Ureter (tissue), 1 donor: ENCODE measurements at regions not wholly inside any gene's neighbourhood (a gene's known extent, or its start where the extent isn't known, plus 50 kb on each side); places are given as distances from the start of the nearest gene placed in this dataset.
"Not testable (repeated sequence)": the region's sequence is repeated elsewhere in the genome, so short reads cannot be mapped to it uniquely, and the experiment has no call there.

Source experiments
- DNase-seq: peaks from one replicate; pipeline ENCODE4 v3.0.0-alpha.2; 2020; ENCODE audit warnings: low spot score
- donor health status: DM: yes; HTN: yes; CAD: no.

DNA sequence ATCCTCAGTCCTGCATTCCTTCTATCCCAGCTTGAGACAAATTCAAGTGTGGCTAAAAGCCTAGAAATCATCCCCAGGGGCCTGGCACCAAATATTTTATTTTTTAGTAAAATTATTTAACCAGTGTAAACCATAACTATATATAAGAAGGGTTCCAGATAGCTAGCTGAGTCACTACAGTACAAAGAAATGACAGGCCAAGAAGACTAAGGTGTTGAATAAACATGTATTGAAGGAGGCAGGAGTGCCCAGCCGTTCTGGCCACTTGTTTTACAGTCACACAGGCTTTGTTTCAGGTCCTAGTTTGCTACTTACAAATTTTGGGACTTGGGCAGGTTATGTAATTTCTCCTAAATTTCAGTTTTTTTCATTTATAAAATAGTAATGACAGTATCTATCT is 225.9 kb upstream of the PITX2 start:
- no peak for DNase-seq

DNA sequence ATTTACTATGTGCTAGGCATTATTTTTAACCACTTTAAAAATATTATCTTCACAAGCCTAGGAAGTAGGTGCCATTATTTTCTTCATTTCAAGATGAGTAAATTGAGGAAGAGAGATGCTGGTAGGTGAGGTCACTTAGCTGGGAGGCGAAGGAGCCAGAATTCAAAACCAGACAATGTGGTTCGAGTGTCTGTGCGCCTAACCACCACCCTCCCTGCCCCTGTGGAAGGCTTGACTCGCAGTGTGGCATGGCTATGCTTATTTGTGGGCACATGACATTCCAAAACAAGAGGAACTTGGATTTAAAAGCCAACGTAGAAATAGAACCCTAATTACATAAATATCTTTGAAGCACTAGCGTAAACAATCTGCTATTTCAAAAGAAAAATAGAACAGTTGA is 226.6 kb upstream of the PITX2 start:
- no peak for DNase-seq

DNA sequence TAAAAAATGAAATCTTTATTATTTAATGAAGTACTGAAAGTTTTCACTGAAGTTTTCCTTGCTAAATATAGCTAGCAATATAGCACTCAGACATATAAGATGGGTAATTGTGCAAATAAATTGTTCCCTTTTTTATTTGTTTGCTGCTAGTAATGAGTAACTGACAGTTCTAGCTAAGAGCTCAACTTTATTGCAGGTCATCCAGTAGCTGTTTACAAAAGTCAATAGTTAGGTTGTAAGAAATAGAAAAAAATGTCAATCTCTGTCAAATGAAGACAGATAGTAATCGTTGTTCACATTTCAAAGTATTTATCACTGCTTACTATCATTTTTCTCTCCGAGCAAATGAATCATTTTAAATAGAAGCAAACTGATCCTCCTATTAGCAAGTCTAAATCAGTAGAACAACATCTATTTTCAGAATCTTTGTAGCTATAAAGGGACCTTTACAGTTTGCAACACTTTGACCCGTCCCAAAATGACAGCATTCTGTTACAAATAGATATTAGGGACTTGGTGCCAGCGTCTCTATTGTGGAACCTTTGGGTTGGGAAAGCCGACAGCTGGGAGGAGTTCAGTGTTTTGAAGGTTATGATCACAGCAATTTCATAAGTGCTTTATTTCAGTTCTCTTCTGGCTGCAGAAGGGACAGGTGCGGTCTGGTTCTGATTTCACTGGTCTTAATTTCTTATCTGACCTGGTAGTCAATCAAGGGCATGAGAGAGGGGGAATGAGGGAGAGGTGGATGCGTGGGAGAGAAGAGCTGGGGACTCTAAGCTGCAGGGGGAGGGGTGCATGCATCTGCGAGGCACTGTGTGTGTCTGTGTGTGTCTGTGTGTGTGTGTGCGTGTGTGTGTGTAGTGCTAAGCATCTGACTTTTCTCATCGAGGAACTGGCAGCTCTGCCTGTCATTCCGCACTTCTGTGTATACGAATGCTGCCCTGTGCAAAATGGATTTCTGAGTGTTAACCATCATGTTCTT is 227.9 kb upstream of the PITX2 start:
- DNase-seq = no peak

DNA sequence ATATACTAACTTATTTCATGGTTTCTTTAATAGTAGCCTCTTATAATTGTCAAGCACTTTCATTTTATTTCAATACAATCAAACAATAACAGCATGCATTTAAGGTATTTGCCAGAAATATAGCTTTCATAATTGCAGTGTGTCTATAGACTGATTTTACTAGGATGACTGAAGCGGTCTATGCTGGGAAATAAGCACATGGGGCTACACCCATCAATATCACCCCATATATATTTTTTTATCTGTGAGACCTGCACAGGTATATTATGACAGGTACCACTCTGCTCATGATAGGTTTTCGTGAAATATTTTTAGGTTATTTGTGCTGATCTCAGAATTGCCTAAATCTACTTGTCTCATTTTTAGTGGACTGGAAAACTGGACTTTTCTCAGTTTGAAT is 229.1 kb upstream of the PITX2 start:
- no peak for DNase-seq

DNA sequence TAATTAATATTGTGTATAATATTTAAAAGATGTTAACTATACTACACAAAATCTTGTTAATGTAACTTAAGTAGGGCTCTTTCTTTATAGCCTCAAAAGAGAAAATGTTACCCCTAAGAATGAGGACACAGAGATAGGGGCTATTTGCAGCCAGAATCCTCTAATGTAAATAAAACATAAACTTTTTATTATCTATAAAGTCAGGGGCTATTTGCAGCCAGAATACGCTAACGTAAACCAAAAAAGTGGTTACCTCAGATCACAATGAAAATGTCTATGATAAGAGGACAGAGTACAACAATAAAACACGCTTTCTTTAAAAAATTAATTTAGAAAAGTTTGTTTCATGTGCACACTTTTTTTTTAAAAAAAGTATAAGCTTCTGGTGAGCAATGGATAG is 229.9 kb upstream of the PITX2 start:
- DNase-seq = no peak

DNA sequence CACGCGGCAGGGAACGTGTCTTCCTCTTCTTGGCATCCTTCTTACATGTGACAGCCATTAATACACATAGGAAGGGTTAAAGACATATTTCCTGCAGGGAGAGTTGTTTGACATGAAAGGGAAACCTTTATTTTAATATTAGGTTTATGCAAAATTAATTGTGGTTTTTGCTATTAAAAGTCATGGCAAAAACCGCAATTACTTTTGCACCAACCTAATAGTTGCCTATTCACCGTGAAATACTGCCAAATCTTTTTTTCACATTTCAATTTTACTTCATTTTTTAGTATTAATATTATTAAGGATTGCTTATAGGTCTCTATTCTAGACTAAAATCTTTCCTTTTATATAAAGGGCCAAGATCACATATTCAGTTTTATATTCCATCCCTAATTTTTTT is 230.4 kb upstream of the PITX2 start:
- DNase-seq = no peak

DNA sequence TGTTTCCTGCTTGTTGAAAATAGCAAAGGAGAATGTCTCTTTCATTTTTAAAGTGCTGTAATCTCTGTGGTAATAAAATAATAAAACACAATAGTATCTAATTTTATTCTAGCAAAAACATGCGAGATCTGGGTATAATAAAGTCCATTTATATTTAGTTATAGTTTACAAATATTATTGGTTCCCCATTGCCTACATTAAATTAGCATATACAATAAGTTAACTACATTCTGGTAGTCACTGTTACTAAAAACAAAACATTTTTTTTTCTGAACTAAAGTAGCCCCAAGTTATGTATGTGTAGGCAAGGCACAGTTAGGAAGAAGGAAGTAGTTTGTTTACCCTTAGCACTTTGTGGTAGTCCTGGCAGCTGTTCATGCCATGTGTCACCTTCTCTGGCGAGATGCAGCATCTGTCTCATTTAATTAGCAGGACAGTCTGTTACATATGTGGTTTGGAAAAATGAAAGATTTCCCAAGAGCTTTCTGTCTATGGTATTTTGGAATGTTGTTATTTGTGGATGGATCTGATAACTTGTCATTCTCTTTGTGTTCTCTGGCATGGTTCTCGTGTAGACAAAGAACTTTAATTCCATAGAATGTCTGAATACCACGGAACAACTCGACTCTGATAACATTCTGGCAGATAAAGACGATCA is 231.3 kb upstream of the PITX2 start:
- DNase-seq = no peak

DNA sequence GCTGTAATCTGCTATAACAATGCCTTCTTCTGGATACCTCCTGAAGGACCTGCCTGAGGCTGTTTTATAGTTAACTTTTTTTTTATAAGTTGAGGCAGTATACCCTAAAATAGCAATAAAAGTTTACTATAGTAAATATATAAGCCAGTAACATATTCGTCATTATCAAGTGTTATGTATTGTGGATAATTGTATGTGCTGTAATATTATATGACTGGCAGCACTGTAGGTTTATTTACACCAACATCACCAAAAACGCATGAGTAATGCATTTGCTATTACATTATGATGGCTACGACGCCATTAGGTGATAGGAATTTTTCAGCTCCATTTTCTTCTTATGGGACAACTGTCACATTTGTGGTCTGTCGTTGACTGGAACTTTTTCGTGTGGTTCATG is 237.2 kb upstream of the PITX2 start:
- DNase-seq = no peak

DNA sequence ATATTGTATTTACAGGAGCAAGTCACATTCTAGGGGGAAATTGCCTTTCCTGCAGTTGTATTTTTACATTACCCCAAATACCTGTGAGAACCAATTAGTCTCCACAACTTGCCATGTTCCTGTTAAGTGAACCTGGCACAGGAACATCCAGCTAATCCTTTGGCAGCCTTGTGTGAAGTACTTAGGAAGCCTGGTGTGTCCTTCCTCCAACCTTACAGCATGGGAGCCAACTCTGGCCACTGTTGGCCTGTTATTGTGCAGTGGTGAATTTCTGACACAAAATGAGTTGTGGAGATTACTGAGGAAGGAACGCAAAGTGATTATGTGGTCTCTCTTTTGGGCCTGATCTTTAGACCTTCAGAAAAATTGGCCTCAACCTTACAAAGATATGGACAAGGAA is 238.0 kb upstream of the PITX2 start:
- no peak for DNase-seq

DNA sequence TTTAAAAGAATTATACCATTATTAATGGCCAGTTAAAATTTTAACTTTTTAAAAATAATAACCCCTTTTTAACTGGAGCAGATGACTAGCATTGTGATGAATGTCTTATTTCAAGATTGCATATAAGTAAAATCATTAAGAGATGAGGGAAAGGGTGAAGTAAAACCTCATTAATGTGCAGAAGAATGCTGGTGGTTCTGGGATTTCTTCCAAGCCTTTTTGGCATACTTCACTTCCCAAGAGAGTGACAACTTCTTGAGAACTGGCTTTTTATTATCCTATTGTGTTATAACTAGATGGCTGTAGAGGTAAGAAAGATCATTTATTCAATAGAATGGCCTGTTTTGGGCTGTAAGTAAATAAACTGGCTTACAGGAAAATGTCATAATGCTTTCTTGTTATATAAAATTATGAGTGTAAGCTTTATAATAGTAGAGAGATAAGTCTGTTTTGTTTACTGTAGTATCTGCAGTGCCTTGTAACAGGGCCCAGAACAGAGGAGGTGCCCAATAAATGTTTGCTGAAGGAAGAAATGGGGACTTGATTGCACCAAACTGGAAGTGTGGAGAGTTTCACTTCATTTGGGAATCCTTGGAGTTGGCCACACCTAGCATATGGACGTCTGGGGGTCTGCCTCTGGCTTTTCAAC is 242.9 kb upstream of the PITX2 start:
- DNase-seq = no peak

DNA sequence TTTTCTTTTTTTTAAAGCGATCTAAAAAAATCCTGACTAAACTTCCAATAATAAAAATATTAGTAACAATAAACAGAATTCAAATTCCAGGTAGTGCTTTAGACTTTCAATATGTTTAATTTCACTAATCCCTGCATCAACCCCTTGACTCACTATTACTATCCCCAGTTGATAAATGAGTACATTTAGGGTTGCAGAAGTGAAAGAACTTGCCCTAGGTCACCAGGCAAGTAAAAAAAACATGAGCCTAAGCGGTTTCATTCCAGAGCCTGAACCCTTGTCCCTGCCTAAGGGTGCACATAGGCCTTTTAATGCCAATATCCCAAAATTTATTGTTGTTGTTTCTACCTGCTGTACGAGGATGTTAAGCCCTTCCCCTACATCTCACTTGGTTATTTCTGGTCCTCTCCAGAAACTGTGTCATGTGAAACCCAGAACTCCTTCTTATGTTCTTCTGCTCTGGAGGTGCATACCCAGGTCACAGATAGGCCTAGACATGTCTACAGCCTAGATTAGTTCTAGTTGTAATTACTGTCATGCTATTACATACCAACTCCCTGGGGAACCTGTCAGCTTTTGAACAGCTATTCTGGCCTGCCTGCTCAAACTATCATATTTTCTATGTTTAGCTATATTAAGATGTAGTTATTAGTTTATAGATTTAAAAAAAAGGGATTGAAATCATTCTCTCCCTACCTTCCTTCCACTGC is 244.5 kb upstream of the PITX2 start:
- no peak for DNase-seq

DNA sequence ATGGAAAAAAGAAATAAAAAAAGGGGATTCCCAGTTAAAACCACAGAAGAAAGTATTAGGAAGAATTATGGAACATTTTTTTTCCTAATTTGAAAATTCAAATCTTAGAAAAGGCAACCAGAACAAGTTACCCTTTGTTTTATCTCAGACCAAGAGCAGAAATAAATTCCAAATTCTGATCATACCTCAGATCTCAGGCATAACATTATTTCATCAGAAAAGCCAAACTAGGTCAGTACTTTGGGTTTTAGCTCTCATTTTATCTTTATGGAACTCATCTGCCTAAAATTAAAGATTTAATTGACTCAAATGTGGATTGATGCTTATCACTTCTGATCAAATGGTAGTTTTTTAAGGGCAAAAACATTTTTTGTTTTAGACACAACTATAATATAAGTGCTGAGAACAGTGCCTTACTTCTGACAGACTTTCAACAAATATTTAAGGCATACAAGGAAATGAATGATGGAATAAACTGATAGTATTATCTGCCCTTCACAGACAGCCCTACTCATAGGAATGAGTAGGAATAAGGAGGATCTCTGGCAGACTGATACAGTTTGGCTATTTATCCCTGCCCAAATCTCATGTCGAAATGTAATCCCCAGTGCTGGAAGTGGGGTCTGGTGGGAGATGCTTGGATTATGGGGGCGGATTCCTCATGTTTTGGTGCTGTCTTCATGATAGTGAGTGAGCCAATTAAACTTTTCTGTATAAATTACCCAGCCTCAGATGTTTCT is 245.3 kb upstream of the PITX2 start:
- no peak for DNase-seq

DNA sequence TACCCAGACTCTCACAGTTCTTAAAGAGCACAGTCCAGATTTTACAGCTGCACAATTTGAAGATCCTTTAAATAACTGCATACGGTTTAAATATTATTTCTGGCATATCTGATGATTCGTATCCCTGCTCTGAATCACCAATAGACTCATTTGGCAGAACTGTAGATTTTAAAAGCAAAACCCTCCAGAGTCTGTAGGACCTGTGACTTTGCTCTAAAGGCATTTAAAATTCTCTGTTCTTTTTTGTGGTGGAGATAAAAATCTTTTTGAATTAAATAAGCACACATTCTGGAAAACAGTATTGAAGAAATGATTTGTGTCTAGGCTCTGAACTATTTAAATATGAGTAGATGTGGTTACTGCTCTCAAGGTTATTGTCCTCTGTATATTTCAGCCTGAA is 246.2 kb upstream of the PITX2 start:
- DNase-seq = no peak

DNA sequence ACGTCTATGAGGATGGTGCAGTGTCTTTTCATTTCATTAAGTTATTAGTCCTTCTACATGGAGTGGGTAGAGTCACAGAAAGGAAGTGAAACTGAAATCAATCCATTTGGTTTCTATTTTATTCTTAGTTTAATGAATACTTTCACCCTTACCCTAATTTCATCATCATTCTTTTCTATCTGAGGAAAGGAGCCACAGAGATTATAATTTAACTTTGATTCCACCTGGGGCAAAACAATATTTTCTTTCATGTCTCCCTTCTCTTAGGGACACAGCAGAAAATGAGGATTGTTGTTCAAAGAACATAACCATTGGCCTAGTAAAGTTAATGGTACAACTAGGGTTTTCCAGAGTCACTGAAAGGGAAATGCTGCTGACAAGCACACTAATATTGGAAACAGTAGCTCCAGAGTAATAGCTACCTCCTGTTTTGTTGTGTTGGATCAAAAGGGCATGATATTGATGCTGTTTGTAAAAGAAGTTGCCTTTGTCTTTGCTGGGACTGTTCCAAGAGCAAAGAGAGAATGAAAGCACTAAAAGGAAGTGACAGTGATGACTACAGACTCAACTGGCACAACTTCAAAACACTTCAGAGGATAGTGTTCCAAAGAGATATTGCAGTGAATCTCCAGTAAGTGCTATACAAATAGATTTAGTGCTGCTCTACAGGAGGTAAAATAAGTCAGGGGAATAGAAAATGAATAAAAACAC is 247.1 kb upstream of the PITX2 start:
- DNase-seq = no peak

DNA sequence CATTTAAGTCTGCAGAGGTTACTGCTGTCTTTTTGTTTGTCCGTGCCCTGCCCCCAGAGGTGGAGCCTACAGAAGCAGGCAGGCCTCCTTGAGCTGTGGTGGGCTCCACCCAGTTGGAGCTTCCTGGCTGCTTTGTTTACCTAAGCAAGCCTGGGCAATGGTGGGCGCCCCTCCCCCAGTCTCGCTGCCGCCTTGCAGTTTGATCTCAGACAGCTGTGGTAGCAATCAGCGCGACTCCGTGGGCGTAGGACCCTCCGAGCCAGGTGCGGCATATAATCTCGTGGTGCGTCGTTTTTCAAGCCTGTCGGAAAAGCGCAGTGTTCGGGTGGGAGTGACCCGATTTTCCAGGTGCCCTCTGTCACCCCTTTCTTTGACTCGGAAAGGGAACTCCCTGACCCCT is 253.3 kb upstream of the PITX2 start:
- DNase-seq = not testable (repeated sequence)

DNA sequence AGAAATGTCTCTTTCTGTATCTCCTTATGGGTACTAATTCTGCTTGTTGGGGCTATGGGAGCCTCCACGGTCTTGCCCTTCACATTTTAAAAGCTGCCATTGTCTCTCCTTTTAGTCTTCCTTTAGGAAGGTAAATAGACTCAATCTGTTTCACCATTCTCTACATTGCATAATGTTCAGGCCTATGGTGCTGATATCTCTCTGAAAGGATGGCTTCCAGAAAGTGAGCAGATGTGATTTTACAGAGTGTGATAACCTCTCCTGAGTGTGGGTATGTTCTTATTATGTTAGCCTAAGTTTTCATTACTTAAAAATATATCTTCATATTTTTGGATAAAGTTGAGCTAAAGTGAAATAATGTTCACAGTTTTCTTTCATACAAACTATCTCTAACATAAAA is 254.0 kb upstream of the PITX2 start:
- no peak for DNase-seq

DNA sequence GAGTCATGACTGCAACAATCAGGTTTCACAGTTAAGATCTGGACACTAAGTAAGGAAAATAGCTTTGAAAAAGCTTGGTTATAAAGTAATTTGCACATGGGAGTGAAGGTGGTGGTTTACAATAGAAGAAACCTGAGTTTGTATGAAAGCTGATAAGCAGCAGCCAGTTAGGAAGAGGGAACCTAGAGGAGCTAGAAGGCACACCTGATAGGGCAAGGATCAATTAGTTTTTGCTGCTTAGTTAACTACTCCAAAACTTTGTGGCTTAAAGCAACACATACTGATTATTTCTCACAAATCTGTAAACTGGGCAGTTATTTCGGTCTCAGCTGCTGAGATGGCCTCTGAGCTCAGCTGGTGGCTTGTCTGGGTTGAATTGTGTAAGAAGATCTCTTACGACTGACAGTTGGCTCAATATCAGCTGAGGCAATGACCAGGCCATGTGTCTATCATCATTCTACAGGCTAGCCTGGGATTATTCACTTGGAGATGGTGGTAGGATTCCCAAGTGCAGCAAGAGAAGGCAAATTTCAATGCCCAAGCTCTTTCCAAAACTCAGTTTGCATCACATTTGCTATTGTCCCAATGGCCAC is 255.0 kb upstream of the PITX2 start:
- DNase-seq = no peak

DNA sequence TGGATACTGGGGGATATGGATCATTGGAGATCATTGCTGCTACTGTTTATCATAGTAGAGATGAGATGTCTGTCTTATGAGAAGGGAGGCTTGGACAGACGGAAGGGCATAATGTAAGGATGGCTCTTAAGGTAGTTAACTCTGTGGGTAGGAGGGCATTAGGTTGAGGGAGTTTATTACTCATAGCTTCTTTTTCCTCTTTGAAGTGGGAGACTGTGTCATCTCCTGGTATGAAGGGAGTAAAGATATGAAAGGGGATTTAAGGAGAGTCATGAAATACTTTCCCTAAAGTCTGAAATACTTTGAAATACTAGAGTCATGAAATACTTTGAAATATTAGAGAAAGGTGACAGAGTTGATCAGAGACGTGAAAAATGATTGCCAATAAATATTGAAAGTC is 255.5 kb upstream of the PITX2 start:
- no peak for DNase-seq

DNA sequence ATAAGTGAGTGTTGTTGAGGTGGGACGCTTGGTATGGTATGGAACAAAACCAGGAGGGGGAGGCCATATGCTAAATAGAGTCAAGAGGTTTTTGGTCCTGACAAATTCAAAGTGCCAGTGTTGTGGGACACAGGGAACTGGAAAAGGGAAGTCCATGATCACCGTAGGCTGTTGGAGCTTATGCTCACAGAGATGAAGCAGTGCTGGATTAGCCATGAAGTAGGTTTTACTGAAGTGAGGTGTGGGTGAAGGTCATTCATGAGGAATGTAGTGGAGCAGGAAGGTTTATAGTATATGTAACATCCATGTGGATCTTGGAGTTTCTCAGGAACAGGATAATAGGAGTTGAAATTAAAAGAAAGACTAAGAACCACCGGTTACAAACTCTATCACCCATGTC is 256.1 kb upstream of the PITX2 start:
- no peak for DNase-seq

DNA sequence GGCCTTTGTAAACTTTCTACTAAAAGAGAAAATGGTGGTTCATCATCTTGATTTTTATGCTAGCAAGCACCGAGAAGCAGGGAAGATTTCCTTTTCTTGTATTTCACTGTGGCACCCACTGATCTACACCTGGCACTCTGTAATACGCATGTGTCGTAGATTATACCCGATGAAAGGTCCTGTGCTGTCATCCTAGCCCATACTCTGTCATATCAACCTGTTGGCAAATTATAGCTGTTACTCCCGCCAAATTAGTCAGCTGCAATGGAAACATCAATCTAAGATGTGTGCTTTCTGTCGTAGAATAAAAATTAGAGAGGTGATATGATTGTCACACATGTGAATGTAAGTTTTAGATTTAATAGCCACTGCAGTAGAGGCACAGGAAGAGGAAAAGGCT is 263.4 kb upstream of the PITX2 start:
- no peak for DNase-seq
